ENCODE measurements at regions not wholly inside any gene's neighbourhood (a gene's known extent, or its start where the extent isn't known, plus 50 kb on each side); places are given as distances from the start of the nearest gene placed in this dataset.

- Histone ChIP-seq H3F3A (replicated peaks; ENCODE audit: insufficient read depth) (peaks cover 14% of the 10 kb centered on the region), H3K36me3 (replicated peaks in 1 of 2; ENCODE audit: control insufficient read depth in 1 of 2, insufficient read depth in 2 of 2, low read length in 1 of 2) (no peaks in the 10 kb centered on the region), H3K4me2 (no peak overlapping the region), H3K27me3 (ENCODE audit: insufficient read depth) (no peaks in the 10 kb centered on the region), H3K27ac (ENCODE audit: low read depth in 2 of 2, low read length in 1 of 2) (peak overlapping the region; percentile 28 to 60; a peak in 3 of 4 replicates), H3K4me3 (ENCODE audit: low read depth in 2 of 2, low read length in 1 of 2) (no peak overlapping the region), H3K4me1 (ENCODE audit: control insufficient read depth in 1 of 2, insufficient read depth in 2 of 2, low read depth in 1 of 2, low read length in 1 of 2) (peaks cover 0 to 6% of the 10 kb centered on the region in 2 experiments; a peak in 2 of 4 replicates), H3K79me2 (ENCODE audit: insufficient read depth) (no peaks in the 10 kb centered on the region), H3K9ac (no peak overlapping the region), H3K9me2 (no peaks in the 10 kb centered on the region), H2AFZ (ENCODE audit: low read depth) (no peak overlapping the region), H4K20me1 (ENCODE audit: insufficient read depth) (no peaks in the 10 kb centered on the region), H3K9me3 (no peaks in the 10 kb centered on the region)
- POLR2A ChIA-PET: no interaction called here
- CTCF ChIA-PET: interaction anchor here (1.0 kb wide), 1 partner anchor 22 kb away, joined by 3 read pairs; no protein-coding TSS in a partner anchor
- no peak for DNase-seq
- WGBS (ENCODE audit: low lambda C conversion rate): 84% methylated on average over 10 of the region's 10 CpGs
- TF ChIP-seq NFIC (IDR thresholded peaks at IDR 0.05; ENCODE audit: borderline replicate concordance) (no peak), TAF1 (IDR thresholded peaks at IDR 0.05; ENCODE audit: borderline replicate concordance, low read depth, low read length) (no peak), PBX3 (IDR thresholded peaks at IDR 0.05) (no peak), MAX (IDR thresholded peaks at IDR 0.05; ENCODE audit: low read depth) (no peak), USF2 (IDR thresholded peaks at IDR 0.05; ENCODE audit: borderline replicate concordance, low read depth, low read length) (no peak), ELF1 (IDR thresholded peaks at IDR 0.05) (no peak), FOXM1 (IDR thresholded peaks at IDR 0.05; ENCODE audit: low read depth) (no peak), GATA2 (CRISPR knock-in tag; IDR thresholded peaks at IDR 0.05) (no peak)
Observed at GRCh38 chr3:106371221-106371970, 502.6 kb upstream of the CBLB start.

GRCh38 chr3:106371971-106372805 lies 503.4 kb upstream of the CBLB start:
- ChIA-PET POLR2A (no interaction called here), CTCF (interaction anchor here (0.6 to 0.7 kb wide), 2 partner anchors 354 to 1822 kb away, joined by 3 read pairs; no protein-coding TSS in a partner anchor)
- peaks cover 14% of the 10 kb centered on the region for H3F3A ChIP-seq (replicated peaks; ENCODE audit: insufficient read depth)
- no peaks in the 10 kb centered on the region for H3K79me2 ChIP-seq (ENCODE audit: insufficient read depth)
- no peaks in the 10 kb centered on the region for H3K9me3 ChIP-seq
- peak overlapping the region; percentile 28 to 60; a peak in 3 of 4 replicates for H3K27ac ChIP-seq (ENCODE audit: low read depth in 2 of 2, low read length in 1 of 2)
- no peaks in the 10 kb centered on the region for H4K20me1 ChIP-seq (ENCODE audit: insufficient read depth)
- no peak overlapping the region for H3K4me3 ChIP-seq (ENCODE audit: low read depth in 2 of 2, low read length in 1 of 2)
- peaks cover 0 to 6% of the 10 kb centered on the region in 2 experiments; a peak in 2 of 4 replicates for H3K4me1 ChIP-seq (ENCODE audit: control insufficient read depth in 1 of 2, insufficient read depth in 2 of 2, low read depth in 1 of 2, low read length in 1 of 2)
- H3K9me2 ChIP-seq: no peaks in the 10 kb centered on the region
- no peak overlapping the region for H3K9ac ChIP-seq
- no peaks in the 10 kb centered on the region for H3K27me3 ChIP-seq (ENCODE audit: insufficient read depth)
- no peak for DNase-seq
- no peak overlapping the region; the same call in 1 of the 2 replicates for H3K4me2 ChIP-seq
- H2AFZ ChIP-seq (ENCODE audit: low read depth): no peak overlapping the region
- 13% methylated on average over 1 of the region's 1 CpG for WGBS (ENCODE audit: low lambda C conversion rate)
- no peaks in the 10 kb centered on the region for H3K36me3 ChIP-seq (replicated peaks in 1 of 2; ENCODE audit: control insufficient read depth in 1 of 2, insufficient read depth in 2 of 2, low read length in 1 of 2)
- TF ChIP-seq NFIC (IDR thresholded peaks at IDR 0.05; ENCODE audit: borderline replicate concordance) (peak; percentile 48), RCOR1 (IDR thresholded peaks at IDR 0.05; ENCODE audit: low read length) (no peak), POLR2AphosphoS5 (IDR thresholded peaks at IDR 0.05; ENCODE audit: low read depth, low read length) (peak; percentile 56; the same call in 1 of the 2 replicates), ZBTB33 (IDR thresholded peaks at IDR 0.05; ENCODE audit: borderline replicate concordance, low read depth) (0 out of 2 replicates have a peak, but pooled peaks have one; percentile 42), RXRA (IDR thresholded peaks at IDR 0.05; ENCODE audit: borderline replicate concordance, low read depth) (0 out of 2 replicates have a peak, but pooled peaks have one; percentile 28), FOXM1 (IDR thresholded peaks at IDR 0.05; ENCODE audit: low read depth) (peak; percentile 73; the same call in 1 of the 2 replicates), EP300 (IDR thresholded peaks at IDR 0.05; ENCODE audit: borderline replicate concordance in 1 of 2, low read depth in 1 of 2, low read length in 1 of 2) (peak; percentile 20 to 88; a peak in 3 of 4 replicates), JUND (IDR thresholded peaks at IDR 0.05) (peak; percentile 87), EZH2phosphoT487 (IDR thresholded peaks at IDR 0.05; ENCODE audit: borderline replicate concordance, low read depth) (no peak), FOSL2 (IDR thresholded peaks at IDR 0.05; ENCODE audit: borderline replicate concordance, low read depth) (peak; percentile 63; the same call in 1 of the 2 replicates), TEAD4 (IDR thresholded peaks at IDR 0.05; ENCODE audit: borderline replicate concordance, insufficient read depth) (peak; percentile 85)
- TF ChIP-seq, protein P1, sequence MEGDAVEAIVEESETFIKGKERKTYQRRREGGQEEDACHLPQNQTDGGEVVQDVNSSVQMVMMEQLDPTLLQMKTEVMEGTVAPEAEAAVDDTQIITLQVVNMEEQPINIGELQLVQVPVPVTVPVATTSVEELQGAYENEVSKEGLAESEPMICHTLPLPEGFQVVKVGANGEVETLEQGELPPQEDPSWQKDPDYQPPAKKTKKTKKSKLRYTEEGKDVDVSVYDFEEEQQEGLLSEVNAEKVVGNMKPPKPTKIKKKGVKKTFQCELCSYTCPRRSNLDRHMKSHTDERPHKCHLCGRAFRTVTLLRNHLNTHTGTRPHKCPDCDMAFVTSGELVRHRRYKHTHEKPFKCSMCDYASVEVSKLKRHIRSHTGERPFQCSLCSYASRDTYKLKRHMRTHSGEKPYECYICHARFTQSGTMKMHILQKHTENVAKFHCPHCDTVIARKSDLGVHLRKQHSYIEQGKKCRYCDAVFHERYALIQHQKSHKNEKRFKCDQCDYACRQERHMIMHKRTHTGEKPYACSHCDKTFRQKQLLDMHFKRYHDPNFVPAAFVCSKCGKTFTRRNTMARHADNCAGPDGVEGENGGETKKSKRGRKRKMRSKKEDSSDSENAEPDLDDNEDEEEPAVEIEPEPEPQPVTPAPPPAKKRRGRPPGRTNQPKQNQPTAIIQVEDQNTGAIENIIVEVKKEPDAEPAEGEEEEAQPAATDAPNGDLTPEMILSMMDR (IDR thresholded peaks at IDR 0.05): no peak

All from SK-N-SH (cell line).